ENCODE measurements at regions not wholly inside any gene's neighbourhood (a gene's known extent, or its start where the extent isn't known, plus 50 kb on each side); places are given as distances from the start of the nearest gene placed in this dataset.

DNA sequence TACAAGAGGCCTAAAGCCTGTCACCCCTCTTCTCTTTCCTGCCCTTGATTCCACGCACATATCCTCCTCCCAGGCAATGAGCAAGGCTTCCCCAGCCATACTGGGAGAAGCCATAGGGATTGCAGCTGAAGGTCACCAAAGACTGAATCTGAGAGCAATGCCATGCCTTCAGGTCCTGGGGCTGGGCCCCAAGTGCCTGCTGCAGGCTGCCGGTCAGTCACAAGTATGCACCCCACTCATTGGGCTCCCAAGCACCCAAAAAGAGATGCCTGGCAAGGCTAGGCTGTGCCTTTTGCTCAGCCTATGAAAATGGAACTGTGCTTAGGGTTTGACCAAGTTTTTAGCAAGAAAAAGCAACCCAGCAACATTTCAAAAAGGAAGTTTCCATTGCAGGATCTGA lies 210.6 kb upstream of the MAMLD1 start:
- no peak overlapping the region for H3K4me3 Mint-ChIP-seq
- no peak for DNase-seq (ENCODE audit: low spot score)
- H3K27ac Mint-ChIP-seq: no peak overlapping the region
- no peaks in the 10 kb centered on the region for H3K36me3 Mint-ChIP-seq
- H3K9me3 Mint-ChIP-seq: no peaks in the 10 kb centered on the region
- peaks cover 5 to 6% of the 10 kb centered on the region in 2 donors for H3K4me1 Mint-ChIP-seq (ENCODE audit: low read depth in 2 of 2)
- ATAC-seq: no peak
- peaks cover 0 to 28% of the 10 kb centered on the region in 2 donors for H3K27me3 Mint-ChIP-seq

DNA sequence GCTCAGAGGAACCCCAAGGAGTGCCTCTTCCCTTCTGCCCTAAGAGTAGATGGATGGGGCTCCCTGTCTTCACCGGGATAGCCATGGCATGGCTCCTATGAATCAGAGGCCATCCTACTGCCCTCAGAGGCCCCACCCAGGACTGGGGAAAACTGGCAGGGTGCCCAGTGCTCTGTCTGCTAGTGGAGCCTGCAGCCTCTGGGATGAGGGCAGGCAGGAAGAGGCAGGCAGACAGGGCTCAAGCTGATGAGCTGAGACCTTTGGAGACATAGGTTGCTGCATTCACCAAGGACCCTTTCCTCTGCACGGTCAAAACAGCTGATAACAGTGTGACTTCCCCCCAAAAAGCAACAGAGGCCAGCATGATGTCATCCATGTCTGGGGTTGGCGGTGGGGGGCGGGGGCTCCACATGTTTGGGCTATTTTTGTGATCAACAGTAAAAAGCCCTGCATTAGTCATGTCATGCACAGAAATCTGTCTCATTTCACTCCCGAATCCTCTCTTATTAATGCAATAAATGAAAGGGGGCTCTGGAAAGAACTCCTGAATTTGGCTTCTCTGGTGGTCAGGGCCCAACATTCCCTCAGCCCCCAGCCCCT lies 207.6 kb upstream of the MAMLD1 start:
- no peaks in the 10 kb centered on the region for H3K9me3 Mint-ChIP-seq
- no peak overlapping the region for H3K4me3 Mint-ChIP-seq
- no peaks in the 10 kb centered on the region for H3K36me3 Mint-ChIP-seq
- no peak for ATAC-seq
- no peaks in the 10 kb centered on the region for H3K4me1 Mint-ChIP-seq (ENCODE audit: low read depth in 2 of 2)
- peaks cover 0 to 21% of the 10 kb centered on the region in 2 donors for H3K27me3 Mint-ChIP-seq
- DNase-seq (ENCODE audit: low spot score): no peak
- H3K27ac Mint-ChIP-seq: no peak overlapping the region

DNA sequence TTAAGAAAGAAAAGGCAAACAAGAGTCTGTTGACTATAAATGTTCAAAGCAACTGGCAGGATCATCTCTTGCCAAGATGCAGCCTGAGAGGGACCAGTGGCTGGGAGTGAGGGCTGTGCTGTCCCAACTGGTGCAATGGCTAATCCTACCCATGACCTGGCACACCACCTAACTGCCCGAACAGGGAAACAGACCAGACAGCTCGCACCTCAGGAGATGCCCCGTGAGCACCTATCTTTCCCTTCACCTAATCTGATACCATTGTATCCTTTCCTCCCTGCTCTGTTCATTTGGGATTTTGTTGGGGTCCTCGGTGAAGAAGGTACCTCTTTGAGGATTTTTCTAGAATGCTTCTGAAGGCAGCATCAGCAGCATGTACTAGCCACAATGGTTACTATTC lies 206.5 kb upstream of the MAMLD1 start:
- Mint-ChIP-seq H3K4me1 (ENCODE audit: low read depth in 2 of 2) (no peaks in the 10 kb centered on the region), H3K36me3 (no peaks in the 10 kb centered on the region), H3K9me3 (no peaks in the 10 kb centered on the region), H3K27ac (no peak overlapping the region), H3K4me3 (no peak overlapping the region), H3K27me3 (peaks cover 0 to 17% of the 10 kb centered on the region in 2 donors)
- no peak for DNase-seq (ENCODE audit: low spot score)
- no peak for ATAC-seq

DNA sequence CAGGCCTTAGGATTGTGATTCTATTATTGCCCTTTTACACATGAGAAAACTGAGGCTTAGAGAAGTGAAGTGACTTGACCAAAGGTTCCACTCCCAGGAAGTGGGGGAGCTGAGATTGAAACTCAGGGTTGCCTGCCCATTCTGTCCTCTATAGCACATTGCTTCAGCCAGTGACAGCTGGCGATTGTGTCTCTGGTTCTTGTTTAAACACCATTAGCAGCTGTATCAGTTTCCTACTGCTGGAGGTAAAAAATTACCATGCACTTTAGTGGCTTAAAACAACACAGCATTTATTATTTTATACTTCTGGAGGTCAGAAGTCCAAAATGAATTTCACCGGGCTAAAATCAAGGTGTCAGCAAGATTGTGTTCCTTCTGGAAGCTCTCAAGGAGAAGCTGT lies 205.8 kb upstream of the MAMLD1 start:
- Mint-ChIP-seq H3K9me3 (no peaks in the 10 kb centered on the region), H3K36me3 (no peaks in the 10 kb centered on the region), H3K27me3 (peaks cover 0 to 13% of the 10 kb centered on the region in 2 donors), H3K27ac (no peak overlapping the region), H3K4me3 (no peak overlapping the region), H3K4me1 (ENCODE audit: low read depth in 2 of 2) (no peaks in the 10 kb centered on the region)
- DNase-seq (ENCODE audit: low spot score) (no peak), ATAC-seq (no peak)

DNA sequence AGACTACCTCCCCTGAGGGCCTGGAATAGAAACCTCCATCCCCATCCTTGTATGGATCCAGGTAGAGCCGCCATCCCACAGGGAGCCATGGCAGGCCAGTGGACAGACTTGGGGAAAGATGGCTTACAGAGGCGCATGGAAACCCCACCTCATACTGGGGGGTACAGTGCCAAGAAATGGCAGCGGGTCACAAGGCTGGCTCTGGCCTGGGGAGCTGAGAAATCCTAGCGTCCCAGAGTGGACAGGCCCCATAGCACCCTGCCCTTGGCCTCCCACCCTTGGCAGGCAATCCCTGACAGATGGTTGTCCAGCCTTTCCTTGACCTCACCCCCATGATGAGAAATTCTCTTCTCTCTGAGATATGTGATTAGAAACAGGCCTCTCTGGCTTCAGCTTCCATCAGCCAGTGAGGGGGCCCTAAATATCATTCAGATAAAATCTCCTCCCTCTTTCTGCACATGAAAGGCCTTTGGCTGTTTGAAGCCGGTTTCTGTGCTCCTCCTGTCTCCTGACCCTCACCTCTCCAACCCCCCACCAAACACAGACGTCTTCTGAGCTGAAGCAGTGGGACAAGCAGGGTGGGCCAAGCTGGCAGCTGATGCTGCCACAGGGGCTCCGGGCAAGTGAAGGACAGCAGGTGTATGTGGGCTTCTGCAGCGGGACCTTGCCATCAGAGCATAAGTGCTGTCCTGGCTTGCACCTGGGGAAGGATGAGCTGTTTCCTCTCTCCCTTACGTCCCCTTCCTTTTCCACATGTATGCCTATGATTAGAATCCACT lies 204.4 kb upstream of the MAMLD1 start:
- no peaks in the 10 kb centered on the region for H3K9me3 Mint-ChIP-seq
- no peaks in the 10 kb centered on the region for H3K36me3 Mint-ChIP-seq
- H3K4me1 Mint-ChIP-seq (ENCODE audit: low read depth in 2 of 2): no peaks in the 10 kb centered on the region
- H3K4me3 Mint-ChIP-seq: no peak overlapping the region
- no peak overlapping the region for H3K27ac Mint-ChIP-seq
- ATAC-seq (no peak), DNase-seq (ENCODE audit: low spot score) (no peak)
- peaks cover 0 to 6% of the 10 kb centered on the region in 2 donors for H3K27me3 Mint-ChIP-seq

DNA sequence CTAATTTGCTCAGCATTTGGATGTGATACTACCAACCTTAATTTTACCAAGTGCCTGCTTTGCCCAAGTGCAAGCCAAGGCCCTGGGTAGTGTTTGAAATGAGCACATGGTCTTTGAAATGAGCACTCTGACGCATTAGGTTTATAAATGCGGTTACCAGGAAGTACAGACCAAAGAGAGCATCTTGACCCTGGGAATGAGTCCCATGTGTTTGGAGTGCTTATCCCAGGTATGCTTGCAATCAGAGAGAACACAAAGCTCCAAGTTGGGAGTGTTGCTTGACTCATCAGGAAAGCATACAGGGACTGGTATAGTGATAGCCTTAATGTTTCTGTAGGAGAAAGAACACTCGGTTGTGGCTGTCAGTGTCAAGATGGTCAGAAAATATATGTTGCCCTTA lies 203.6 kb upstream of the MAMLD1 start:
- ATAC-seq: no peak
- H3K27ac Mint-ChIP-seq: no peak overlapping the region
- no peaks in the 10 kb centered on the region for H3K36me3 Mint-ChIP-seq
- H3K4me3 Mint-ChIP-seq: no peak overlapping the region
- DNase-seq (ENCODE audit: low spot score): no peak
- H3K9me3 Mint-ChIP-seq: no peaks in the 10 kb centered on the region
- peaks cover 0 to 5% of the 10 kb centered on the region in 2 donors for H3K27me3 Mint-ChIP-seq
- H3K4me1 Mint-ChIP-seq (ENCODE audit: low read depth in 2 of 2): no peaks in the 10 kb centered on the region

DNA sequence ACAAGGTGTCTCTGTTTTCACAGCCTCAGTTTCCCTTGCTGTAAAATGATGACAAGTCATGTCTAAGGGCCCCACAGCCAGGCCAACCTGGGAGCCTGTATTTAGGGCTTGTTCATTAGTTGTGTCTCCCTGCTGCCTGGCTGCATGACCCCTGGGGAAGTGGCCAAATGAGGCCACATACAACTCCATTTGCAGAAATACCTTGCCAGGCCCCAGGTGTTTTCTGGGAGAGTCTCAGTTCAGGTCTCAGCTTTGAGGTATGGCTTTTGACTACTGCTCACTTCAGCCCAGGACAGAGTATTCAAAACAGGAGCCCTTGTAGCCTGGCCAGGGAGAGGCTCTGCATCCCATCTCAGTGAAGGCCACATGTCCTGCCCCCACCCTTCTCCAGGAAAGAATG lies 202.5 kb upstream of the MAMLD1 start:
- no peaks in the 10 kb centered on the region for H3K9me3 Mint-ChIP-seq
- peaks cover 0 to 5% of the 10 kb centered on the region in 2 donors for H3K27me3 Mint-ChIP-seq
- DNase-seq (ENCODE audit: low spot score): no peak
- H3K4me1 Mint-ChIP-seq (ENCODE audit: low read depth in 2 of 2): no peaks in the 10 kb centered on the region
- H3K27ac Mint-ChIP-seq: no peak overlapping the region
- no peak overlapping the region for H3K4me3 Mint-ChIP-seq
- no peak for ATAC-seq
- no peaks in the 10 kb centered on the region for H3K36me3 Mint-ChIP-seq

DNA sequence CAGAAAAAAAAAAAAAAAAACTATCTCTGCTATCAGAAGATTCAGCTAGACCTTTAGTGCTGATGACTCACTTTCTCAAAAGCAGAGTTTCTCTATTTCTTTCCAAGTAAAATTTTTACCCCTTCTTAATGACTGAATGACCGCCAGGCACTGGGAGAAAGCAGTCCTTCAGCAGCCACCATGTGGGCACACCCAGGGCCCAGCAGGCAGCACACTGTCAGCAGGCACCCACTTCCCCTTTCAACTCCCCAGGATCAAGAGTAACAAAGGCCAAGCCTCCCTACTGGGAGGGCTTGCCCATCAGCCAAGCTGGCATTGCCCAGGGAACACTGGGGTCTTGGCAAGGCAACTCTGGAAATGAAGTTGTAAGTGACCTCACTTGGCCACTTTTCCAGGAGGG lies 201.9 kb upstream of the MAMLD1 start:
- no peak for ATAC-seq
- no peak for DNase-seq (ENCODE audit: low spot score)
- H3K27ac Mint-ChIP-seq: no peak overlapping the region
- no peaks in the 10 kb centered on the region for H3K4me1 Mint-ChIP-seq (ENCODE audit: low read depth in 2 of 2)
- H3K36me3 Mint-ChIP-seq: no peaks in the 10 kb centered on the region
- H3K27me3 Mint-ChIP-seq: peaks cover 0 to 5% of the 10 kb centered on the region in 2 donors
- H3K9me3 Mint-ChIP-seq: no peaks in the 10 kb centered on the region
- H3K4me3 Mint-ChIP-seq: no peak overlapping the region

DNA sequence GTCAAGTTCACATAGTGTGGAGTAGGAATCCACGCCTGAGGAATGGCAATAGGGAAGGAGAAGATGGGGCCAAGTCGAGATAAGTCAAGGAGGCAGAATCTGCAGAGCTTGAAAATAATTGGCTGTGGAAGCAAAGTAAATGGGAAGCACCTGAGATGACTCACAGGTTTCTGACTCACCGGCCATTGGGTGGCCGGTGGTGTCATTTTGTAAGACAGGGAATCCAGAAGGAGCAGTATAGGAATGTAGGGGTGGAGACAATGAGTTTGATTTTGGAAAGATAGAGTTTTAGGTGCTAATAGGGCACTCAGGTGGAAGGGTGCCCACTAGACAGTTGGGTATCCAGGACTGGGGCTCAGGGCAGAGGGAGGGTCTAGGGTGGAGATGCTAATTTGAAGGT lies 201.0 kb upstream of the MAMLD1 start:
- no peaks in the 10 kb centered on the region for H3K4me1 Mint-ChIP-seq (ENCODE audit: low read depth in 2 of 2)
- no peak overlapping the region for H3K27ac Mint-ChIP-seq
- no peaks in the 10 kb centered on the region for H3K27me3 Mint-ChIP-seq
- no peak overlapping the region for H3K4me3 Mint-ChIP-seq
- H3K9me3 Mint-ChIP-seq: no peaks in the 10 kb centered on the region
- H3K36me3 Mint-ChIP-seq: no peaks in the 10 kb centered on the region
- ATAC-seq (no peak), DNase-seq (ENCODE audit: low spot score) (no peak)

DNA sequence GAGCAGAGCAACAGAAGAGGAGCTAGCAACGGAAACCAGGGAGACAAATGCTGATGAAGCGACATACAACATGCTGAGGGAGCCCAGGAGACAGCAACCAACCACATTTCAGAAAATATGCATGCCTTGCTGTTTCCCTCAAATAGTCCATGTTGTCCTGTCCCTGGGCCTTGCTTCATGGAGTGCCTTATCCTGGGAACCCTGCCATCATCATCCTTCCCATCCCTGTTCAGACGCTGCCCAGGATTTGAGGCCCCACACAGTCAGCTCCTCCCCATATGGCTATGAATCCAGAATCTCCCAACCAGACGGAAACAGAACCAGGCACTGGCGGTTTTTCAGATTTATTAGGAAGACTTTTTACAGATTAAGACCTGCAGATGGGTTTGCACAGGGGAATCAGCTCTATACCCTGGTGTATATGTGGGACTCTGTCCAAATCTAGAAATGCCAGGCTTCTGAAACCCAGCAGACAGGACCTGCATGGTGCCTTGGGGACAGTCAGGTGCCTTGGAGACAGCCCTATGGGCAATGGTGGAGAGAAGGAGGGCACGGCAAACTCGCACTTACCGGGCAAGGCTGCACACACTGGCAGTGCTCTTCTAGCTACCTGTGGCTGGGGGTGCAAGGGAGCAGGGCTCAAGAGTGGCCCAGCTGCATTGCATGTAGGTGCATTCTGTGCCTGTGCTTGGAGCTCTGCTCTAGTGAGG lies 199.7 kb upstream of the MAMLD1 start:
- H3K4me1 Mint-ChIP-seq (ENCODE audit: low read depth in 2 of 2): no peaks in the 10 kb centered on the region
- ATAC-seq (no peak), DNase-seq (ENCODE audit: low spot score) (no peak)
- no peak overlapping the region for H3K27ac Mint-ChIP-seq
- no peaks in the 10 kb centered on the region for H3K36me3 Mint-ChIP-seq
- no peaks in the 10 kb centered on the region for H3K9me3 Mint-ChIP-seq
- no peaks in the 10 kb centered on the region for H3K27me3 Mint-ChIP-seq
- H3K4me3 Mint-ChIP-seq: no peak overlapping the region

DNA sequence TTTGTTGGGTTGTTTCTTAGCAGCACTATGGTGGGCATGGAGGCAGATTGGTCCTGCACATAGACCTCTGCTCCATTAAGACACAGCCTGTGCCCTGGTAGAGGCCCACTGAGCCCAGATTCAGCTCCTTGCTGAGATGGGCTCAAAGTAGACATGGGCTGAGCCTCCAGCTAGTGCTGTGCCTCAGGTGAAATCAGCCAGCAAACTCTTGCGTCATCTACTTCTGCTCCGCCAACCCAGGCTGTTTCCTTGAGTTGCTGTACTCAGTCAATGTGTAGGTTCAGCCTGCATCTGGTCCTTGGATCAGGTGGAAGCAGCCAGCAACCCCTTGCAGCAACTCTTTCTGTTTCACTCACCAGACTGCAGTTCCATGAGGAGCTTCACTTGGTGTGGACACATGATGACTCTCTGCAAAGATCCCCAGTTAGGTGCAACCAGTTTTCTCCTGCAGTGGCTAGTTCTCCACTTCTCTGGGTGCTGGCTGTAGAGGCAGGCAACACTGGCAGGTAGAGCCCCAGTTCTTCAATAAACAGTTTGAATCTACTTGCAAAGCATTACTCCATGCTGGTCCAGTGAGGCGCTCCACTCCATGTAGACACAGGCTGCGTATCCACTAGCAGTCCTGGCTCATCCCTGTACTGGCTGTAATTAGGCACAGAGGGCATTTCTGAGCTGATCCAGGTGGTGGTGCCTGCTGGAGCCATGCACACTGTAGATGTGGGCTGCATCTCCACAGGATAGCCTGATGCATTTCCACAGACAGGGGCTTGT lies 199.0 kb upstream of the MAMLD1 start:
- no peaks in the 10 kb centered on the region for H3K27me3 Mint-ChIP-seq
- H3K4me3 Mint-ChIP-seq: no peak overlapping the region
- no peaks in the 10 kb centered on the region for H3K9me3 Mint-ChIP-seq
- no peak overlapping the region for H3K27ac Mint-ChIP-seq
- H3K4me1 Mint-ChIP-seq (ENCODE audit: low read depth in 2 of 2): no peaks in the 10 kb centered on the region
- H3K36me3 Mint-ChIP-seq: no peaks in the 10 kb centered on the region
- no peak for DNase-seq (ENCODE audit: low spot score)
- ATAC-seq: no peak

DNA sequence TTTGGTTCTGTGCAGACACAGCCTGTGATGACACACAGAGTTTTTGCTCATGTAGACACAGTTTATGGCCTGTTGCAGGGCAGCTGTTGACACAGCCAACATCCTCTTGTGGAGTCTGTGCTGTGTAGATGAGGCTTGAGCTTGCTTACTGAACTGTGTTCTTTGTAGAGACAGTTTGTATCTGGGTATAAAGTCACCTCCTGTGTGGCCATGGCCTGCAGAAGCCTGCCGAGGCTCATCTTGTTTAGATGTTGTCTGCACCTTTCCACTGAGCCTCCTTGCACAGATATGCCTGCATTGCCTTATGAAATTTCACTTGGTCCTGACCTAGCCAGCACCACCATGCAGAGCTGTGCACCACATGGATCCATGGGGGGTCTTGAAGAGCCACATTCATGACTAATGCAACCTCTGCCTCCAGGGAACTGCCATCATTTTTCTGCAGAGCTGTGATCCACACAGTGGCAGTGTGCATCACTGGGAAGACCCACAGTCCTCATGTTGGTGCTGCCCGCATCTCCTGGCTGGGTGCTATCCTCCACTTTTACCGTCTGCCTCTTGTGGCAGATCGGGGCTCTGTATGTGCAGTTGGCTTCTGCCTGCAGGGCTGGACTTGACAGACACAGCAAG lies 198.0 kb upstream of the MAMLD1 start:
- no peak overlapping the region for H3K4me3 Mint-ChIP-seq
- no peaks in the 10 kb centered on the region for H3K27me3 Mint-ChIP-seq
- H3K9me3 Mint-ChIP-seq: no peaks in the 10 kb centered on the region
- H3K36me3 Mint-ChIP-seq: no peaks in the 10 kb centered on the region
- no peaks in the 10 kb centered on the region for H3K4me1 Mint-ChIP-seq (ENCODE audit: low read depth in 2 of 2)
- ATAC-seq (no peak), DNase-seq (ENCODE audit: low spot score) (no peak)
- no peak overlapping the region for H3K27ac Mint-ChIP-seq

DNA sequence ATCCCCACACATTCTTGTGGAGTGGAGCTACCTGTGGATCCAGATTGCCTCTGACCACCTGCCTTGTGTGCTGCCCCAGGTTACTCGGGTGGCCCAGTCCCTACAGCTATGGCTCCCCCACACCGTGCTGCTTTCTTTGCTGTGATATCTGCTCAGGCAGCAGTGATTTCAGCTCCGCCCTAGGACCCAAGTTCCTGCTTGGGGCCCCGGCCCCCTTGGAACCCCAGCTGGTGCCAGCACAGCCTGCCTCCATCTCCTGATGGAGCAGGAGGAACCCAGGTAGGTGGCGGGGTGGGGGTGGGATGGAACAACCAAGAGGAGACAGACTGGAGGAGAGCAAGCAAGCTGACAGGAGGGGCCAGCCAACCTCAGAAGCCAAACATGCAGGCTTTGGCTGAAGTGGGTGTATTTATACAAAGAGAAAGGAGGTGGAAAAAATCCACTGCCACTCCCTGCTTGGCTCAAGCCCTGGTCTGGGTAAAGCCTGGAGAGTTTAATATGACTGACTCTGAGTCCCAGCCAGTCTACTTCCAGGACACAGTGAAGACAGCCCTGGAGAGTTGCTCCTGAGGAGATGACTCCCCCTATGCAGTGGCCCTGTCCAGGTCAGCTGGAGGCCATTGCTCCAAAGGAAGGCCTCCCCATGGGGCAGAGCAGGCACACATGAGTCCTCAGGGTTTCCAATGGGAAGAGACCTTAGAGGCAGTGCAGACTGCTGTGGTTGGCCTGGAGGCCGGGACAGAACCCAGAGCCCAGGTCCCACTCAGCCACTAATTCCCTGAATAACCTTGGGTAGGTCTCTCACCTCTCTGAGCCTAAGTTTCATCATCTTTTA lies 197.1 kb upstream of the MAMLD1 start:
- H3K27me3 Mint-ChIP-seq: no peaks in the 10 kb centered on the region
- ATAC-seq (no peak), DNase-seq (ENCODE audit: low spot score) (no peak)
- no peak overlapping the region for H3K27ac Mint-ChIP-seq
- no peak overlapping the region for H3K4me3 Mint-ChIP-seq
- H3K36me3 Mint-ChIP-seq: no peaks in the 10 kb centered on the region
- no peaks in the 10 kb centered on the region for H3K9me3 Mint-ChIP-seq
- H3K4me1 Mint-ChIP-seq (ENCODE audit: low read depth in 2 of 2): no peaks in the 10 kb centered on the region

Data from natural killer cell treated with Interleukin-12 subunit alpha and Interleukin-12 subunit beta and Interleukin-15 and Interleukin-18, amount 100 ng/mL, for 72 hours (primary cell).